ENCODE measurements at regions not wholly inside any gene's neighbourhood (a gene's known extent, or its start where the extent isn't known, plus 50 kb on each side); places are given as distances from the start of the nearest gene placed in this dataset.
A peak's percentile ranks its signal among the peaks of the same experiment; 100 is the strongest.

GRCh38 chr18:34491719-34492118 lies 218.4 kb upstream of the DTNA start:
- H3K9me3 ChIP-seq: no peaks in the 10 kb centered on the region
- no peaks in the 10 kb centered on the region for H3K36me3 ChIP-seq
- H3K4me1 ChIP-seq: no peaks in the 10 kb centered on the region
- TF ChIP-seq POLR2AphosphoS5 (IDR thresholded peaks at IDR 0.05): no peak
- TF ChIP-seq POLR2A (IDR thresholded peaks at IDR 0.05): no peak
- TF ChIP-seq CTCF (IDR thresholded peaks at IDR 0.05): no peak
- no peaks in the 10 kb centered on the region for H3K27me3 ChIP-seq
- intact Hi-C loops (cut with DNase I; ENCODE audit: low total_unique reads): no loop called here
- no peak overlapping the region for H3K27ac ChIP-seq
- H3K4me3 ChIP-seq: no peak overlapping the region
- no peak for DNase-seq (ENCODE audit: low spot score in 2 of 2)

- H3K9me3 ChIP-seq: no peaks in the 10 kb centered on the region
- H3K27me3 ChIP-seq: no peaks in the 10 kb centered on the region
- no peaks in the 10 kb centered on the region for H3K4me1 ChIP-seq
- H3K4me3 ChIP-seq: peak overlapping the region; percentile 48 to 71 (median 62)
- TF ChIP-seq POLR2AphosphoS5 (IDR thresholded peaks at IDR 0.05) (no peak), CTCF (IDR thresholded peaks at IDR 0.05) (no peak), POLR2A (IDR thresholded peaks at IDR 0.05) (no peak)
- intact Hi-C loops (cut with DNase I; ENCODE audit: low total_unique reads): no loop called here
- no peak for DNase-seq (ENCODE audit: low spot score in 2 of 2)
- no peaks in the 10 kb centered on the region for H3K36me3 ChIP-seq
- peak overlapping the region in 1 of 2 donors; percentile 92 for H3K27ac ChIP-seq
Observed at GRCh38 chr18:34492652-34493051, 217.4 kb upstream of the DTNA start.

- no peaks in the 10 kb centered on the region for H3K4me1 ChIP-seq
- peak overlapping the region; percentile 48 to 71 (median 62) for H3K4me3 ChIP-seq
- peak; percentile 75 to 85 for DNase-seq (ENCODE audit: low spot score in 2 of 2)
- peak overlapping the region; percentile 81 to 92 for H3K27ac ChIP-seq
- TF ChIP-seq POLR2A (IDR thresholded peaks at IDR 0.05): no peak
- peak in 2 of 3 donors; percentile 14 to 49 for TF ChIP-seq POLR2AphosphoS5 (IDR thresholded peaks at IDR 0.05)
- TF ChIP-seq CTCF (IDR thresholded peaks at IDR 0.05): no peak
- intact Hi-C loops (cut with DNase I; ENCODE audit: low total_unique reads): no loop called here
- H3K36me3 ChIP-seq: no peaks in the 10 kb centered on the region
- H3K27me3 ChIP-seq: no peaks in the 10 kb centered on the region
- no peaks in the 10 kb centered on the region for H3K9me3 ChIP-seq
Observed at GRCh38 chr18:34493099-34493544, 217.0 kb upstream of the DTNA start.

GRCh38 chr18:34493566-34494358 lies 216.3 kb upstream of the DTNA start:
- H3K4me1 ChIP-seq: no peaks in the 10 kb centered on the region
- no peaks in the 10 kb centered on the region for H3K27me3 ChIP-seq
- H3K4me3 ChIP-seq: peak overlapping the region; percentile 48 to 71 (median 62)
- H3K27ac ChIP-seq: peak overlapping the region; percentile 81 to 92
- no peaks in the 10 kb centered on the region for H3K36me3 ChIP-seq
- H3K9me3 ChIP-seq: no peaks in the 10 kb centered on the region
- intact Hi-C loops (cut with DNase I; ENCODE audit: low total_unique reads): no loop called here
- DNase-seq (ENCODE audit: low spot score in 2 of 2): peak; percentile 18 to 50
- TF ChIP-seq POLR2A (IDR thresholded peaks at IDR 0.05): no peak
- TF ChIP-seq POLR2AphosphoS5 (IDR thresholded peaks at IDR 0.05): no peak
- no peak for TF ChIP-seq CTCF (IDR thresholded peaks at IDR 0.05)

GRCh38 chr18:34494359-34494696 lies 215.8 kb upstream of the DTNA start:
- TF ChIP-seq POLR2AphosphoS5 (IDR thresholded peaks at IDR 0.05): no peak
- TF ChIP-seq CTCF (IDR thresholded peaks at IDR 0.05): no peak
- no peak for TF ChIP-seq POLR2A (IDR thresholded peaks at IDR 0.05)
- intact Hi-C loops (cut with DNase I; ENCODE audit: low total_unique reads): no loop called here
- Histone ChIP-seq H3K36me3 (no peaks in the 10 kb centered on the region), H3K9me3 (no peaks in the 10 kb centered on the region), H3K4me1 (no peaks in the 10 kb centered on the region), H3K27me3 (no peaks in the 10 kb centered on the region), H3K27ac (peak overlapping the region; percentile 81 to 92), H3K4me3 (peak overlapping the region; percentile 48 to 71 (median 62))
- DNase-seq (ENCODE audit: low spot score in 2 of 2): peak in 1 of 2 donors; percentile 17

All from breast epithelium (tissue), 4 donors.